H1 (cell line): ENCODE measurements at regions not wholly inside any gene's neighbourhood (a gene's known extent, or its start where the extent isn't known, plus 50 kb on each side); places are given as distances from the start of the nearest gene placed in this dataset.

Experiments
- CTCF ChIA-PET: fragments of 300-600 bp; sonication (Branson Sonifier 250); formaldehyde crosslinking; loops from one replicate; lab custom pipeline; 2021; ENCODE audit not compliant: partially characterized antibody; lab: Charles Lee
- POLR2A ChIA-PET: fragments of 300-600 bp; sonication (Branson Sonifier 250); formaldehyde crosslinking; loops from one replicate; lab custom pipeline; 2021; ENCODE audit warnings: inconsistent platforms; ENCODE audit not compliant: partially characterized antibody; lab: Charles Lee
- DNase-seq, 2 experiments: peaks; one replicate each; pipeline versions ENCODE4 v3.0.0 to v3.0.0-alpha.2; 2010 to 2022; ENCODE audit warnings: low spot score in 2 of 2, low read depth in 1 of 2, mixed read lengths in 1 of 2
- FAIRE-seq: peaks from 2 replicates; lab custom pipeline; 2011; peaks lifted over from hg19 to GRCh38; lab: Jason Lieb, UNC
- H2AFZ ChIP-seq: 2 replicates; pipeline ENCODE4 v1.8.1; 2012; ENCODE audit warnings: low read length, inconsistent platforms
- H2AK5ac ChIP-seq: 2 replicates; pipeline ENCODE4 v1.6.1; 2013; ENCODE audit warnings: low read depth, low read length
- H2BK120ac ChIP-seq: replicated peaks from 2 replicates; pipeline ENCODE3; 2013; ENCODE audit warnings: low read depth, low read length, inconsistent platforms
- H2BK12ac ChIP-seq: 2 replicates; pipeline ENCODE4 v1.6.1; 2013; ENCODE audit warnings: low read depth, low read length
- H2BK15ac ChIP-seq: 2 replicates; pipeline ENCODE4 v1.6.1; 2013; ENCODE audit warnings: low read length
- H2BK20ac ChIP-seq: 2 replicates; pipeline ENCODE4 v1.6.1; 2013; ENCODE audit warnings: low read length
- H2BK5ac ChIP-seq: 2 replicates; pipeline ENCODE4 v1.6.1; 2013; ENCODE audit warnings: low read depth, low read length
- H3K14ac ChIP-seq: 2 replicates; pipeline ENCODE4 v1.6.1; 2013; ENCODE audit warnings: inconsistent platforms; ENCODE audit not compliant: insufficient read length
- H3K18ac ChIP-seq: 2 replicates; pipeline ENCODE4 v1.6.1; 2013; ENCODE audit warnings: low read length; ENCODE audit errors: extremely low read depth
- H3K23ac ChIP-seq: 2 replicates; pipeline ENCODE4 v1.6.1; 2013; ENCODE audit warnings: inconsistent platforms; ENCODE audit not compliant: insufficient read length
- H3K23me2 ChIP-seq: 2 replicates; pipeline ENCODE4 v1.6.1; 2013; ENCODE audit warnings: low read depth, low read length
- H3K27ac ChIP-seq: 2 replicates; pipeline ENCODE4 v1.6.1; 2011; ENCODE audit warnings: low read depth, low read length, inconsistent platforms
- H3K27me3 ChIP-seq, 4 experiments: replicated peaks in 1 of 4; 1 replicate in 1 of 4; 2 replicates in 3 of 4; pipeline versions ENCODE4 v1.6.1 to v1.8.1; 2011 to 2013; ENCODE audit warnings: low read length in 3 of 4, mild to moderate bottlenecking in 3 of 4, inconsistent platforms in 2 of 4, mixed read lengths in 2 of 4, moderate library complexity in 1 of 4; ENCODE audit not compliant: control insufficient read depth in 3 of 4, insufficient read depth in 3 of 4; ENCODE audit errors: extremely low read depth in 1 of 4
- H3K36me3 ChIP-seq, 4 experiments: 2 replicates each; pipeline versions ENCODE4 v1.6.1 to v1.8.1; 2011 to 2013; ENCODE audit warnings: mild to moderate bottlenecking in 4 of 4, low read length in 3 of 4, moderate library complexity in 2 of 4, control low read depth in 1 of 4, inconsistent platforms in 1 of 4; ENCODE audit not compliant: insufficient read depth in 4 of 4, control insufficient read depth in 2 of 4
- H3K4ac ChIP-seq: replicated peaks from 2 replicates; pipeline ENCODE3; 2013; ENCODE audit warnings: low read length, low read depth, mixed read lengths, inconsistent platforms; ENCODE audit not compliant: insufficient read length
- H3K4me1 ChIP-seq, 4 experiments: replicated peaks in 1 of 4; 1 replicate in 1 of 4; 2 replicates in 3 of 4; pipeline versions ENCODE4 v1.6.1 to v1.8.1; 2011 to 2013; ENCODE audit warnings: low read length in 3 of 4, inconsistent platforms in 2 of 4, mixed read lengths in 1 of 4; ENCODE audit not compliant: insufficient read depth in 4 of 4, control insufficient read depth in 3 of 4
- H3K4me2 ChIP-seq, 2 experiments: 2 replicates each; pipeline versions ENCODE4 v1.6.1 to v1.8.1; 2011 to 2013; ENCODE audit warnings: low read depth in 2 of 2, low read length in 2 of 2, control low read depth in 1 of 2, inconsistent platforms in 1 of 2, mild to moderate bottlenecking in 1 of 2; ENCODE audit not compliant: insufficient read depth in 1 of 2
- H3K4me3 ChIP-seq, 4 experiments: fragments of 200-600, 300-600 bp in 1 of 4; sonication (generic), shearing (Covaris generic), sonication (Bioruptor Twin) in 1 of 4; 2 replicates each; pipeline versions ENCODE4 v1.5.1 to v1.8.1; 2011 to 2016; ENCODE audit warnings: low read length in 4 of 4, low read depth in 3 of 4, control low read depth in 2 of 4, inconsistent platforms in 2 of 4, mild to moderate bottlenecking in 2 of 4, mixed read lengths in 1 of 4, moderate library complexity in 1 of 4; ENCODE audit not compliant: insufficient read depth in 2 of 4; ENCODE audit errors: extremely low read depth in 1 of 4
- H3K56ac ChIP-seq: replicated peaks from 2 replicates; pipeline ENCODE3; 2013; ENCODE audit warnings: low read depth, mild to moderate bottlenecking, mixed read lengths, low read length, inconsistent platforms; ENCODE audit not compliant: insufficient read length
- H3K79me1 ChIP-seq: 2 replicates; pipeline ENCODE4 v1.6.1; 2013; ENCODE audit warnings: low read depth, low read length, control low read depth
- H3K79me2 ChIP-seq, 2 experiments: 2 replicates each; pipeline versions ENCODE4 v1.6.1 to v1.8.1; 2012 to 2013; ENCODE audit warnings: low read length in 2 of 2, mild to moderate bottlenecking in 2 of 2, inconsistent platforms in 1 of 2; ENCODE audit not compliant: insufficient read depth in 2 of 2, control insufficient read depth in 1 of 2
- H3K9ac ChIP-seq, 4 experiments: replicated peaks in 1 of 4; 1 replicate in 1 of 4; 2 replicates in 3 of 4; pipeline versions ENCODE4 v1.6.1 to v1.8.1; 2011 to 2013; ENCODE audit warnings: low read depth in 3 of 4, low read length in 3 of 4, control low read depth in 2 of 4, mild to moderate bottlenecking in 2 of 4, moderate library complexity in 2 of 4, inconsistent platforms in 1 of 4; ENCODE audit errors: extremely low read depth in 1 of 4
- H3K9me3 ChIP-seq, 2 experiments: 2 replicates each; pipeline versions ENCODE4 v1.6.1 to v1.8.1; 2012 to 2013; ENCODE audit warnings: mild to moderate bottlenecking in 2 of 2, moderate library complexity in 2 of 2, control low read depth in 1 of 2, inconsistent platforms in 1 of 2, low read depth in 1 of 2, low read length in 1 of 2, mixed read lengths in 1 of 2; ENCODE audit not compliant: insufficient read depth in 2 of 2
- H4K20me1 ChIP-seq, 2 experiments: replicated peaks in 1 of 2; 2 replicates each; pipeline versions ENCODE3 to v1.8.1; 2011 to 2013; ENCODE audit warnings: inconsistent platforms in 2 of 2, low read length in 2 of 2, mild to moderate bottlenecking in 1 of 2; ENCODE audit not compliant: insufficient read depth in 2 of 2, control insufficient read depth in 1 of 2
- H4K5ac ChIP-seq: 2 replicates; pipeline ENCODE4 v1.6.1; 2013; ENCODE audit warnings: low read length, low read depth, mixed read lengths, inconsistent platforms; ENCODE audit not compliant: insufficient read length
- H4K8ac ChIP-seq: 2 replicates; pipeline ENCODE4 v1.8.0; 2013; ENCODE audit warnings: mild to moderate bottlenecking, moderate library complexity, low read length, inconsistent platforms; ENCODE audit not compliant: insufficient read depth; ENCODE audit errors: extremely low read depth
- H4K91ac ChIP-seq: replicated peaks from 2 replicates; pipeline ENCODE3; 2013; ENCODE audit warnings: low read length, mixed read lengths, inconsistent platforms; ENCODE audit not compliant: insufficient read length
- SP2 ChIP-seq: IDR thresholded peaks from 2 replicates; pipeline ENCODE4 v1.6.1; 2012; ENCODE audit warnings: mild to moderate bottlenecking, low read length, inconsistent platforms
- TAF7 ChIP-seq: optimal IDR thresholded peaks from 2 replicates; pipeline ENCODE3; 2011; ENCODE audit warnings: low read depth, mild to moderate bottlenecking, inconsistent platforms, low read length, moderate library complexity, borderline replicate concordance
- WGBS, 2 experiments: shearing (Covaris generic) in 1 of 2; methylation state at CpG; one replicate each; pipeline versions ENCODE4 v1.1.6 to v1.1.7; 2013 to 2015; ENCODE audit warnings: low lambda C conversion rate in 2 of 2, mixed read lengths in 2 of 2, inconsistent platforms in 1 of 2, low coverage in 1 of 2, missing lambda C conversion rate in 1 of 2; ENCODE audit not compliant: insufficient replicate concordance in 2 of 2, insufficient coverage in 1 of 2, insufficient read length in 1 of 2; ENCODE audit errors: extremely low coverage in 1 of 2, missing lambda C conversion rate in 1 of 2; 5-methylcytosine and 5-hydroxymethylcytosine counted together
- TF ChIP-seq, protein P1 (sequence below): IDR thresholded peaks from 2 replicates; pipeline ENCODE4 v1.6.1; 2012; ENCODE audit warnings: low read length, inconsistent platforms
- TF ChIP-seq, protein P2 (sequence below): IDR thresholded peaks from 2 replicates; pipeline ENCODE4 v1.6.1; 2012; ENCODE audit warnings: inconsistent platforms

DNA sequence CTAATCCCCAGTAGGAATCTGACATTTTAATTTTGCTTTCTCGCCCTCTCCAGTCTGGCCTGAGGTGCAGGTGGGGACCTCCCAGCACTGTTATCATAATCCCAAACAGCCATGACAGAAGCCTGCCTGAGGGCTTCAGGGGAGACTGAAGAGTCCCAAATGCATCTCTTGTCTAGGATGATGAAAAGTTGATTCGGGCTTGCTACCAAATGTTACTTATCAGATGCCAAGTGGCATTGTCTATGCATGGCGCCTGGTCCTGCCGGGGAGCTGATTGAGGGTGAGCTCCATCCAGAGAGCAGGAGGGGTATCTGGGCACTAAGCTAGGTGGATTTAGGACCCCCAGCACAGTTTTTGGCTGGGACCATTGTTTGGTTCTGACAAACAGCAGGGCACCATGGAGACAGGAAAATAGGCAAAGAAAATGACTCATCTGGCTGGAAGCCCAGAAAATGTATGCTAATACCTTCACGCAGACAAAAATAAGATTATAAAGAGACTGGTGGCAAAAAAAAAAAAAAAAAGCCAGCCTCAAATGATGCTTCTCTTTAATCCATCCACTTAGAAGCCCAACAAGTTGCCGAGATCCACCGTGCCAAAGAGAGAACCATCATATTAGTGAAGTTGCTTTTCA, 513.7 kb upstream of the SULF2 start:
- Histone ChIP-seq H3K14ac (no peak overlapping the region), H3K4me3 (no peak overlapping the region), H2BK12ac (peak overlapping the region; percentile 55; the same call in 1 of the 2 replicates), H2AK5ac (no peak overlapping the region), H2BK120ac (no peak overlapping the region), H3K4ac (no peak overlapping the region), H3K27ac (no peak overlapping the region), H2BK15ac (no peak overlapping the region), H2BK20ac (no peak overlapping the region), H3K4me1 (peaks cover 3 to 9% (median 6%) of the 10 kb centered on the region in 4 experiments; a peak in 6 of 7 replicates), H4K91ac (no peak overlapping the region), H3K23ac (no peak overlapping the region), H2AFZ (no peak overlapping the region), H3K79me2 (no peaks in the 10 kb centered on the region), H3K4me2 (no peak overlapping the region), H3K18ac (no peak overlapping the region), H3K56ac (no peak overlapping the region), H3K9me3 (peaks cover 0 to 2% of the 10 kb centered on the region in 2 experiments; a peak in 1 of 4 replicates), H2BK5ac (no peak overlapping the region), H4K20me1 (no peaks in the 10 kb centered on the region), H3K36me3 (no peaks in the 10 kb centered on the region), H3K23me2 (peaks cover 2% of the 10 kb centered on the region; the same call in 1 of the 2 replicates), H3K27me3 (no peaks in the 10 kb centered on the region), H4K5ac (no peak overlapping the region), H4K8ac (no peak overlapping the region), H3K9ac (no peak overlapping the region), H3K79me1 (no peaks in the 10 kb centered on the region)
- WGBS, 2 experiments = 95% methylated on average over 7 of the region's 7 CpGs; no CpG with 5 or more reads in 1 of the 2 experiments
- TF ChIP-seq, protein P1, sequence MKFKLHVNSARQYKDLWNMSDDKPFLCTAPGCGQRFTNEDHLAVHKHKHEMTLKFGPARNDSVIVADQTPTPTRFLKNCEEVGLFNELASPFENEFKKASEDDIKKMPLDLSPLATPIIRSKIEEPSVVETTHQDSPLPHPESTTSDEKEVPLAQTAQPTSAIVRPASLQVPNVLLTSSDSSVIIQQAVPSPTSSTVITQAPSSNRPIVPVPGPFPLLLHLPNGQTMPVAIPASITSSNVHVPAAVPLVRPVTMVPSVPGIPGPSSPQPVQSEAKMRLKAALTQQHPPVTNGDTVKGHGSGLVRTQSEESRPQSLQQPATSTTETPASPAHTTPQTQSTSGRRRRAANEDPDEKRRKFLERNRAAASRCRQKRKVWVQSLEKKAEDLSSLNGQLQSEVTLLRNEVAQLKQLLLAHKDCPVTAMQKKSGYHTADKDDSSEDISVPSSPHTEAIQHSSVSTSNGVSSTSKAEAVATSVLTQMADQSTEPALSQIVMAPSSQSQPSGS = no peak
- TF ChIP-seq SP2 (no peak), TAF7 (no peak)
- TF ChIP-seq, protein P2, sequence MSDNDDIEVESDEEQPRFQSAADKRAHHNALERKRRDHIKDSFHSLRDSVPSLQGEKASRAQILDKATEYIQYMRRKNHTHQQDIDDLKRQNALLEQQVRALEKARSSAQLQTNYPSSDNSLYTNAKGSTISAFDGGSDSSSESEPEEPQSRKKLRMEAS = no peak
- ChIA-PET CTCF (interaction anchor here (1.4 kb wide), 1 partner anchor 620 kb away, joined by 3 read pairs; no protein-coding TSS in a partner anchor), POLR2A (no interaction called here)
- FAIRE-seq = no peak
- DNase-seq = no peak
